NCI-H345 treated with DMSO at 0.1 percent for 48 hours (cell line): ENCODE measurements at regions not wholly inside any gene's neighbourhood (a gene's known extent, or its start where the extent isn't known, plus 50 kb on each side); places are given as distances from the start of the nearest gene placed in this dataset.
"Not testable (repeated sequence)": the region's sequence is repeated elsewhere in the genome, so short reads cannot be mapped to it uniquely, and the experiment has no call there.

Experiments used
- DNase-seq: peaks from one replicate; lab custom pipeline; 2025; ENCODE audit not compliant: unreplicated experiment; lab: John Stamatoyannopoulos, UW

DNA sequence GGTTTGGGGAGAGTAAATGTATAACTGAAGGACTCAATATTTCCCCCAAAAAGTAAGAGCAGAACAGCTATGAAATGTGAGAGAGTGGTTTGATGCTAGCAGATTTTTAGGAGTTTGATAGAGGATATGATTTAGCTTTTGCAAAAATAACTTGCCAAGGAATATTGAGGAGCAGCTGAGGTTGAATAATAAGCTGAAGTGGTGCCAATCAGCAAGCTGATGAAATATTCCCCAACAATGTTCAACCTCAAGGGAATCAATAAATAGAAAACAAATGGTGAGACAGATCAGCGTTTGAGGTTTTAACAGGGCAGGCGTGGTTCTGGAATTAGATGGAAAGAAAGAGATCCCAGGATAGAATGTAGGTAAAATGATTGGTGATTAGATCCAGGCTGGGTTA lies 413.4 kb upstream of the ADAMTS5 start:
- DNase-seq = no peak

DNA sequence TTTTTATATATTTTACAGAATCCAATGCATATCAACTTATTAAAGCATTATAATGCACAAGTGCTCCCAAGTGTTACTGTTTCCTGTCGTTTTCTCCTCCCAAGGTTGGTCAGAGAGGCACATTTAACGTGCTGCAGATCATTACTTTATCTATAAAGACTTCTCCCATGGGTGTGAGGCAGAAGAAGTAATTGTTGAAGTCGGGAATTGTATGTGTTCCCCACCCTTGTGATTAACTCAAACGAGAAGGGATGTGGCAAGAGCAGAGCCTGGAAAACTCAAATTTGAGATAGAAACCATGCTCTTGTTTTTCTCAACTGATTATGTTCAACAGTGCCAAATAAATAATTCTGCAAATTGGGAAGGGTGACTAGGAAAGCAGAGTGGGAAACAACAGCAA lies 412.5 kb upstream of the ADAMTS5 start:
- no peak for DNase-seq

GRCh38 chr21:27372381-27372780 lies 405.5 kb upstream of the ADAMTS5 start:
- DNase-seq = no peak

GRCh38 chr21:27371975-27372331 lies 405.1 kb upstream of the ADAMTS5 start:
- no peak for DNase-seq

DNA sequence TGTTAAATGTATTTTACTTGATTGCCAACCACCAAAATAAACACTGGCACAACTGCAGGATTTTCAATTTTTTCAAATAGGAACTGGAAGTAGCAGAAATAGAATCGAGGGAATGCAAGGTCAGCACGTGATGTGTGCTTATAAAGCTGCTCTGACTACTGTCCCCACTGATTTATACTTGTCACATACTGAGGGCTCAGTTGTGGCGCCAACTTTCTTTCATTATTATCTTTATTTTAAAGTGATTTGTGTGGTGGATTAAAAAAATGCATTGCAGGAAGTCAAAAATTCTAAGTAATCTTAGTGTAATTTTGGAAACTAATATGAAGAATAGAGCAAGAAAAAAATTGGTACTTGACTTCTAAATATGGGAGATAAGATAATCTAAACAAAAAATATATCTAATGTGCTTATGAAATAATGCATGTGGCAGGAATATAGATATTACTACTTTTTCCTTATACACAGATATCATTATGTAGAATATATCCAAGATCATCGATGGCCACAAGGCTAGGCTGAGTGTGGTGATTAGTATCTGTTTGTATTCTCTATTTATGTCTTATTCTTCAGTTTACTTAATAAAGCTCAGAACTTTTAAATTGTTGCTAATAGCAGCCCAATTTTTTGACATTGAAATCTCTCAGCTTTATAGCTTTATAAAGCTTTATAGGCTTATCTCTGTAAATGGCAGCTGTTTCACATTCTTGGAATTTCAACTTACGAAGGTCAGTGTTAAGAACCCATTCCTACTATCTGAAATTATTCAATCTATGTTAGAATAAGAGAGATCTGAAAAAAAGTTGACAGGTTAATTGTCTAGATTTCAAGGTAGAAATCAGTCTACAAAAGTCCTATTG lies 404.5 kb upstream of the ADAMTS5 start:
- no peak for DNase-seq

DNA sequence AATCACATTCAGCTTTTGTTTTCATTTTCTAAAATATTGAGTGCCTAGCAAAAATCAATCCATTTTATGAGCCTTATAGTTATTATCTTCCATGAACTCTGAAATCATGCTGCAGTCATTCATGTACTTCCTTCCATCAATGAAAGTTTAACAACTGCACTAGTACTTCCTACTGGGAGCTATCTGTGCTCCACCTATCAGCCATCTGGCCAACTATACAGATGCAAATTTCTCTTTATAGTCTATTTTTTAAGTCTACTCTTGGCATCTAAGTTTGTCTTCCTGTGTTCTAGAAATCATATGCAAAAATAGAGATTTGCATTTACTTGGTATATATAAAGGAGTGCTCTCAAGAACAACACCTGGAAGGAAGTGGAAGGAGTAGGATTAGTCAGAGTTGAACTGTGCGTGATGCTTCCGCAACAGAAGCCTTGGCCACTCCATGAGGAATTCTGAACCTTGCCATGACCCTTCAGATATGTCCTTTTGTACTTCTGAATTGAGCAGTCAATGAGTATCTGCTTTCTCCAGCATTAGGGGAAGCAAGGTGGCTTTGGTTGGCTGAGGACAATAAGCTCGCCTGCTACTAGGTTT lies 403.2 kb upstream of the ADAMTS5 start:
- no peak for DNase-seq

DNA sequence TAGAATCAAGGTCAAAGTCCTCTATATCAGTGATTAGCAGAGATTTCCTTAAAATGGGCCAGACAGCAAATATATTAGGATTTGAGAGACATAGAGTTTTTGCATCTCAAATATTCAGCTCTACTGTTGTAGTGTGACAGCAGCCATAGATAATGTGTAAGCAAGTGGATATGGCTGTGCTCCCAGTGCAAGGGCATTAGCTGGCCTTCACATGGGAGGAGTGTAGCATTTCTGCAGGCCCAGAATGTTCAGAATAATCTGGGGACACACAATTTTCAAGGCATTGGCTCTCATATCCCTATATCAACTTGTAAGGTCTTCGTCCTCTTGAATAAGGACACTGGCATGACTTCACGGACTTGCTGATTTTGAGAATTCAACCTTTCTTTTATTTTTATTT lies 402.3 kb upstream of the ADAMTS5 start:
- no peak for DNase-seq

GRCh38 chr21:27366646-27367235 lies 399.9 kb upstream of the ADAMTS5 start:
- no peak for DNase-seq

GRCh38 chr21:27366036-27366435 lies 399.1 kb upstream of the ADAMTS5 start:
- no peak for DNase-seq

DNA sequence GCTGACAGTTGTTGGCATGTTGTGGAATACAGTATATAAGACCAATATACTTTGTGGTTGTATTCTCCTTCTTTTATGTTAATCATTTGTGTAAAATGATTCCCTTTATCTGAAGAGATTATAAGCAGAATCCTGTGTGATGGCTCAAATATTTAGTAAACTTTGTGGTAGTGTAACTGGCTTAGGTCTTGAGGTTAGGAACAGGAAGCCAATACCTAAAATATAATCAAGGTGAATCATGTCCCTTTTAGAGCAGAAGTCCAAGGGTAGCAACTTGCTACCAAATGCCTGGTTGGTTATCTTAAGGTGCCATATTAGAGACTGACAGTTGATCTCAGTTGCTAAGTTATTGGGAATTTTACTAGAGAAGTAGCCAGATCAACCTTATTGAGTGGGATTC lies 398.5 kb upstream of the ADAMTS5 start:
- DNase-seq = no peak

DNA sequence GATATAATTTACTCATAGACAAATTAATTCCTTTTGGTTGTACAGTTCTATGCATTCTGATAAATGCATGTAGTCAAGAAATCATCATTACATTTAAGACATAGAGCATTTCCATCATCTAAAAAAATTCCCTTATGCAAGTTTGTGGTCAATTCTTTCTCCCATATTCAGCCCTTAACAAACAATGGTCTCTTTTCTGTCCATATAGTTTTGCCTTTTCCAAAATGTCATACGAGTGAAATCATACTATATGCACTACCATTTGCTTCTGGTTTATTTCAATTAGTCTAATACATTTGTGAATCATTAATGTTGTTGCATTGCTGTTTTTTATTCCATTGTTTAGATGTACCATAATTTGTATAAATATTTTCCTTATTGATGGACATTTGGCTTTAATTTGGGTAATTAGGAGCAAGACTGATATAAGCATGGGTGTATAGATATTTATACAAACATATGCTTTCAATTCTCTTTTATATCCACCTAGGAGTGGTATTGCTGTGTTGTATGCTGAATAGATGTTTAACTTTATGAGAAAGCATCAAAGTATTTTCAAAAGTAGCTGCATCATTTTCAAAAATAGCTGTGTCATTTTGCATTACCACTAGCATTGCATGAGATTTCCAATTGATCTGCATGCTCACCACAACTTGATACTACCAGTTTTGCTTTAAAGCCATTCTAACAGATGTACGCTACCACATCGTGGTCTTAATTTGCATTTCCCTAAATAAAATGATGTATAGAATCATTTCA lies 397.0 kb upstream of the ADAMTS5 start:
- no peak for DNase-seq

DNA sequence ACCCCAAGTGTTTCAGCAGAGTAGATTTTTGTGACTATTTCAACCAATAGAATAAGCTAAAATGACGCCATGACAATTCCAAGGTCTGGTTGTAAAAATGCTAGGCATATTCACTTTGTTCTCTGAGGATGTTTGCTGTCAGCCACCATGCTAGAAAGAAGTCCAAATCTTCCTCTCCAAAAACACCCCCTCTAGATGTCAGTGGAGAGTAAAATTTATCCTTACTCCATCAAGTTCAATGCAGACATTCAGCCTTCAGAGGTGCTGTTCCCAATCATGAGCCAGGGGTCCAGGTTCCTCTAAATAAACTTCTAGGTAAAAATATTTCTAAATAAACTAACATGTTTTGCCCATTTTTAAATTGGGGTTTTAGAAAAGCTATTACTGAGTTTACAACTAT lies 395.4 kb upstream of the ADAMTS5 start:
- no peak for DNase-seq

DNA sequence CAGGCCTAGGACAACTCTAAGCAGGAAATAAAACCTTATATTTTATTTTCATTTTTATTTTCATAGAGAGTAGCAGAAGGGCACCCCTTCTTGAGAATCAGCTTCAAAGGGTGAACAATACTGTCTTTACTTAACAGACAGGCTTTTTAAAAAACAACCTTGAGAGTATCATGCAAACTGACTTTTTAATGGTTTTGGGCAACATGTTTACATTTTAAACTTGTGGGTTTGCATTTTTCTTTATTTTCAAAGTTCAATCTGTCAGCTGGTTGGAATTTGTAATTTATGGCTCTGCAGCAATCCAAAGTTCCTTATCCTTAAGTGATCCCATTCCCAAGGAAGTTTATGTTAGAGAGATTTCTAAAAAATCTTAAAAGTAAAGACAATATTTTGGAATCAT lies 392.3 kb upstream of the ADAMTS5 start:
- no peak for DNase-seq

- no peak for DNase-seq
Observed at GRCh38 chr21:27352885-27353284, 386.0 kb upstream of the ADAMTS5 start.

- no peak for DNase-seq
Observed at GRCh38 chr21:27346041-27346448, 379.2 kb upstream of the ADAMTS5 start.

DNA sequence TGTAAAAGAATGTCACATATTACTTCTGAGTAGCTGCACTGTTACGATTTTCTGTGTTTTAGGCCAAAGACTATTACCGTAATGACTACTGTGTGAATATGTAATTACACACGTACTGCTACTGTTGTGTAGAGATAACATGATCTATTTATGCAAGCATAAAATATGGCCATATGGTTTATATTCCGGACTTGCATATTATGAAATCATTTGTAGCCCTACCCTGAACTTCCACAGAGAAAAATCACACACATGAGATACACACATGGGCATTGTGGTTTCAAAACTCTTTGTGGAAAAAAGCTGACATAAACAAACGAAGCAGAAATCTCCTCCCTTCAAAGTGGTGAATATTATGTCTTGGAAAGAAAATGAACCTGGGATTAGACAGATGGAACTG lies 373.0 kb upstream of the ADAMTS5 start:
- DNase-seq = no peak

DNA sequence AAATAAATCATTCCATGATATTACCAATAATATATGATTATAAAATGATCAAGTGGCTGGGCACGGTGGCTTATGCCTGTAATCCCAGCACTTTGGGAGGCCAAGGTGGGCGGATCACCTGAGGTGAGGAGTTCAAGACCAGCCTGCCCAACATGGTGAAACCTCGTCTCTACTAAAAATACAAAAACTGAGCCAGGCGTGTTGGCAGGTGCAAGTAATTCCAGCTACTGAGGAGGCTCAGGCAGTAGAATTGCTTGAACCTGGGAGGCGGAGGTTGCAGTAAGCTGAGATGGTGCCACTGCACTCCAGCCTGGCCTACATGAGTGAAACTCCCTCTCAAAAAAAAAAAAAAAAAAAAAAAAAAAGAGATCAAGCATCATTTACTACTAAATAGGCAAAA lies 371.1 kb upstream of the ADAMTS5 start:
- not testable (repeated sequence) for DNase-seq

DNA sequence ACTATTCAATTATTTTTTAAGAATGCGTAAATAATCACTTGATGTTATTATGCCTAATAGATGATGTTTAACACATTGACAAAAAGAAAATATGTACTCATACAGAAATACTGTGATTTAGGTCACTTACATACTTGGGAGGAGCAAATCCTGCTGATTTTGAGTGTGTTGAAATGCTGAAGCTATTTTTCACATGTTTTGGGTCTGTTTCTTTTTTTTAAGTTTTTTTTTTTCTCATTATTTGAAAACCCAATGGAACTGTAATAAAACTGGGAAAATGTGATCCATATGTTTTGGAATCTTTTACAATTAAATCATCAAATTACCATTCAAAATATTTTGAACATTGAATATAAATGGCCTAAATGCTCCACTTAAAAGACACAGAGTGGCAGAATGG lies 366.2 kb upstream of the ADAMTS5 start:
- DNase-seq = no peak

DNA sequence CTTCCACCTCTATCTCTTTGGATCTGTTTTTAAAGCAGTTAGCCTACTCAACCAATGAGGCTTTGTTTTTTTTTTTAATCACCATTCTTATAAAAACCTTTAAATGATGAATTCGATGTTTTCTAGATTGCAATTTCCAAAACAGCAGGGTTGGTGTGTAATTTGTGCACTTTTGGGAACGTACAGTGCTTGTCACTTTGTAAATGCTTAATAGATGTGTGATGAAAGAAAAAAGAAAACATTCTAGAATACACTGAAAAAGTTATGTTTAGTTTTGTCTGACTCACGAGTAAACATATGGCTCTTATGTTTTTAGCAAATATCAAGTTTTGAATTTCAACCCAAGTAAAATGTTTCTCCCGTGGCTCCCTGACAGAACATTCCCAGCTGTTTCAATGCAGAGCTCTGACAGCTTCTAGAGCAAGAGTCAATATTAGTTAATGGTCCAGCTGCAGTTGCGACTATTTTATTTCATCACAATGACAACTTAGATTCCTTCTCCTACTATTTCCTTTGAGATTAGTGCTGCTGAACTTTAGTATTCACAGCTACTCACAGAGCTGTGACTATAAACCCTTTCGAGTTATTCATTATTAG lies 362.5 kb upstream of the ADAMTS5 start:
- no peak for DNase-seq

DNA sequence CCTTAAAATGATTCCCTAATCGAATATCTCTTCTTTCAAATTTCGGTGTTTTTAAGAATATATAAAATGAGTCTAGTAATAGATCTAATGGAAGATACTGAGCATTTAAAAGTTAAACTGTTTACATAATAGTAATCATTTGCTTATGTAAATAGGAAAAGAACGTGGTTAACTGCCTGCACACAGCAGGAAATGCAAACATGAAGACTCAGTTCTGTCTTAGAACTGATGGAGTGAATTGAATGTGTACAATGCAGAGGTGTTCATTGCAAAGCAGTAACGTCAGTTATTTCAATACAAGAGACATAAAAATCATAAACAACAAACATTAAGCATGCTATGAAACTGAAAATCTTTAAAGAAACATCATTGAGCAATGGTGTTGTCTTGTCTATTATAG lies 359.4 kb upstream of the ADAMTS5 start:
- DNase-seq = no peak

DNA sequence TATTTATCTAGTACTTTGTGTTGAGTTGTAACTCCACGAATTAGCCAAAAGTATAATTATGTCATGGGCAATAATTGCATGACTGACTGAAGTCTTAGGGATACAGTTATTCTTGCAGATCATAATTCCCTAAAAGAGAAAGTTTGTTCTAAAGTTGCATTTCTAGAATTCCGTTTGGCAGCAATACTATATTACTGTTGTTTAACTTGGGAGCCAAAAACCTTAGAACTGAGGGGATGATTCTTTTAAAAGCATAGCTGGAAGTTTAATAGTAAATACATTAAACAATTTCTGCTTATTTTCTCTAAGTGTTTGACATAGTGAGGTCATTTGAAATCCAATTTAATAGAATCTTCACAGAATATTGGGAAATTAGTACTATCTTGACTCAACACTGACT lies 356.4 kb upstream of the ADAMTS5 start:
- DNase-seq = no peak
